Stromal cell of bone marrow (primary cell): ENCODE measurements at regions not wholly inside any gene's neighbourhood (a gene's known extent, or its start where the extent isn't known, plus 50 kb on each side); places are given as distances from the start of the nearest gene placed in this dataset.
"Not testable (repeated sequence)": the region's sequence is repeated elsewhere in the genome, so short reads cannot be mapped to it uniquely, and the experiment has no call there.

Experiments
- DNase-seq: peaks from one replicate; pipeline ENCODE4 v3.0.0-alpha.2; 2012; ENCODE audit warnings: low read depth

- no peak for DNase-seq
These were observed 315.8 kb upstream of the MEIS2 start for GRCh38 chr15:37416103-37416502.

GRCh38 chr15:37425541-37425940, 325.2 kb upstream of the MEIS2 start:
- DNase-seq: no peak

- DNase-seq: not testable (repeated sequence)
These were observed 327.0 kb upstream of the MEIS2 start for GRCh38 chr15:37427393-37427792.

GRCh38 chr15:37446921-37447320, 346.6 kb upstream of the MEIS2 start:
- no peak for DNase-seq

GRCh38 chr15:37452498-37452897, 352.1 kb upstream of the MEIS2 start:
- no peak for DNase-seq

- no peak for DNase-seq
These were observed 380.1 kb upstream of the MEIS2 start for GRCh38 chr15:37480482-37480881.

- no peak for DNase-seq
These were observed 380.8 kb upstream of the MEIS2 start for GRCh38 chr15:37481126-37481525.

GRCh38 chr15:37483779-37484178, 383.4 kb upstream of the MEIS2 start:
- no peak for DNase-seq

- no peak for DNase-seq
These were observed 384.7 kb upstream of the MEIS2 start for GRCh38 chr15:37485056-37485455.

- DNase-seq: no peak
These were observed 390.4 kb upstream of the MEIS2 start for GRCh38 chr15:37490707-37491106.

- no peak for DNase-seq
These were observed 416.3 kb upstream of the MEIS2 start for GRCh38 chr15:37516621-37517020.

- no peak for DNase-seq
These were observed 417.0 kb upstream of the MEIS2 start for GRCh38 chr15:37517191-37517895.

GRCh38 chr15:37518436-37518835, 416.0 kb upstream of the TMCO5A start:
- no peak for DNase-seq

GRCh38 chr15:37520026-37520425, 414.4 kb upstream of the TMCO5A start:
- no peak for DNase-seq

- no peak for DNase-seq
These were observed 413.6 kb upstream of the TMCO5A start for GRCh38 chr15:37520882-37521281.

GRCh38 chr15:37524601-37525000, 409.8 kb upstream of the TMCO5A start:
- DNase-seq: no peak

- DNase-seq: no peak
These were observed 406.0 kb upstream of the TMCO5A start for GRCh38 chr15:37528432-37528831.

GRCh38 chr15:37536967-37537605, 397.4 kb upstream of the TMCO5A start:
- DNase-seq: no peak

GRCh38 chr15:37537802-37538201, 396.6 kb upstream of the TMCO5A start:
- DNase-seq: no peak

- no peak for DNase-seq
These were observed 386.3 kb upstream of the TMCO5A start for GRCh38 chr15:37548116-37548515.

GRCh38 chr15:37550360-37551024, 383.9 kb upstream of the TMCO5A start:
- no peak for DNase-seq

- DNase-seq: no peak
These were observed 362.0 kb upstream of the TMCO5A start for GRCh38 chr15:37572401-37572800.

GRCh38 chr15:37574985-37575384, 359.5 kb upstream of the TMCO5A start:
- no peak for DNase-seq
